ENCODE measurements at regions not wholly inside any gene's neighbourhood (a gene's known extent, or its start where the extent isn't known, plus 50 kb on each side); places are given as distances from the start of the nearest gene placed in this dataset.

GRCh38 chrX:125404667-125405160 lies 85.0 kb downstream of the TEX13C start:
- H3F3A ChIP-seq (ENCODE audit: insufficient read depth, low read length), result no peaks in the 10 kb centered on the region
- no peaks in the 10 kb centered on the region for H3K27me3 ChIP-seq (ENCODE audit: insufficient read depth, low read length)
- H3K27ac ChIP-seq (ENCODE audit: low read depth, low read length, poor library complexity, severe bottlenecking), result no peak overlapping the region
- no peak overlapping the region for H2AFZ ChIP-seq (ENCODE audit: low read length)
- H3K4me1 ChIP-seq (ENCODE audit: insufficient read depth, low read length, severe bottlenecking), result no peaks in the 10 kb centered on the region
- H3K36me3 ChIP-seq (ENCODE audit: insufficient read depth, low read length), result no peaks in the 10 kb centered on the region
- no peaks in the 10 kb centered on the region for H3K79me2 ChIP-seq (ENCODE audit: insufficient read depth, low read length)
- H3K9ac ChIP-seq (ENCODE audit: low read length), result no peak overlapping the region
- no peak for TF ChIP-seq EZH2 (IDR thresholded peaks at IDR 0.05; ENCODE audit: borderline replicate concordance, low read length)
- no peak for TF ChIP-seq CTCF (IDR thresholded peaks at IDR 0.05; ENCODE audit: low read length)
- no peak overlapping the region for H3K4me3 ChIP-seq (ENCODE audit: low read depth, low read length, poor library complexity, severe bottlenecking)
- no peaks in the 10 kb centered on the region for H4K20me1 ChIP-seq (ENCODE audit: insufficient read depth, low read length)
- H3K9me2 ChIP-seq (ENCODE audit: low read depth, low read length), result no peaks in the 10 kb centered on the region
- H3K9me3 ChIP-seq (ENCODE audit: low read length), result no peaks in the 10 kb centered on the region
- H3K4me2 ChIP-seq (ENCODE audit: low read length), result no peak overlapping the region

- no peaks in the 10 kb centered on the region for H3K36me3 ChIP-seq (ENCODE audit: insufficient read depth, low read length)
- H3F3A ChIP-seq (ENCODE audit: insufficient read depth, low read length), result no peaks in the 10 kb centered on the region
- no peaks in the 10 kb centered on the region for H3K27me3 ChIP-seq (ENCODE audit: insufficient read depth, low read length)
- TF ChIP-seq EZH2 (IDR thresholded peaks at IDR 0.05; ENCODE audit: borderline replicate concordance, low read length) (no peak), CTCF (IDR thresholded peaks at IDR 0.05; ENCODE audit: low read length) (no peak)
- no peak overlapping the region for H2AFZ ChIP-seq (ENCODE audit: low read length)
- no peaks in the 10 kb centered on the region for H3K4me1 ChIP-seq (ENCODE audit: insufficient read depth, low read length, severe bottlenecking)
- no peak overlapping the region for H3K4me2 ChIP-seq (ENCODE audit: low read length)
- H3K27ac ChIP-seq (ENCODE audit: low read depth, low read length, poor library complexity, severe bottlenecking), result no peak overlapping the region
- H3K4me3 ChIP-seq (ENCODE audit: low read depth, low read length, poor library complexity, severe bottlenecking), result no peak overlapping the region
- H3K9me3 ChIP-seq (ENCODE audit: low read length), result no peaks in the 10 kb centered on the region
- no peak overlapping the region for H3K9ac ChIP-seq (ENCODE audit: low read length)
- no peaks in the 10 kb centered on the region for H3K9me2 ChIP-seq (ENCODE audit: low read depth, low read length)
- H3K79me2 ChIP-seq (ENCODE audit: insufficient read depth, low read length), result no peaks in the 10 kb centered on the region
- no peaks in the 10 kb centered on the region for H4K20me1 ChIP-seq (ENCODE audit: insufficient read depth, low read length)
These were observed 85.7 kb downstream of the TEX13C start for GRCh38 chrX:125405339-125405738.

GRCh38 chrX:125407314-125407713 lies 87.6 kb downstream of the TEX13C start:
- no peaks in the 10 kb centered on the region for H3K4me1 ChIP-seq (ENCODE audit: insufficient read depth, low read length, severe bottlenecking)
- H3K9me2 ChIP-seq (ENCODE audit: low read depth, low read length), result no peaks in the 10 kb centered on the region
- H3K27me3 ChIP-seq (ENCODE audit: insufficient read depth, low read length), result no peaks in the 10 kb centered on the region
- no peaks in the 10 kb centered on the region for H3K79me2 ChIP-seq (ENCODE audit: insufficient read depth, low read length)
- TF ChIP-seq EZH2 (IDR thresholded peaks at IDR 0.05; ENCODE audit: borderline replicate concordance, low read length) (no peak), CTCF (IDR thresholded peaks at IDR 0.05; ENCODE audit: low read length) (no peak)
- no peak overlapping the region for H3K4me3 ChIP-seq (ENCODE audit: low read depth, low read length, poor library complexity, severe bottlenecking)
- H3K9ac ChIP-seq (ENCODE audit: low read length), result no peak overlapping the region
- H3K9me3 ChIP-seq (ENCODE audit: low read length), result no peaks in the 10 kb centered on the region
- no peaks in the 10 kb centered on the region for H4K20me1 ChIP-seq (ENCODE audit: insufficient read depth, low read length)
- H3K27ac ChIP-seq (ENCODE audit: low read depth, low read length, poor library complexity, severe bottlenecking), result no peak overlapping the region
- no peak overlapping the region for H2AFZ ChIP-seq (ENCODE audit: low read length)
- H3F3A ChIP-seq (ENCODE audit: insufficient read depth, low read length), result no peaks in the 10 kb centered on the region
- no peak overlapping the region for H3K4me2 ChIP-seq (ENCODE audit: low read length)
- no peaks in the 10 kb centered on the region for H3K36me3 ChIP-seq (ENCODE audit: insufficient read depth, low read length)
